ENCODE measurements at regions not wholly inside any gene's neighbourhood (a gene's known extent, or its start where the extent isn't known, plus 50 kb on each side); places are given as distances from the start of the nearest gene placed in this dataset.

DNA sequence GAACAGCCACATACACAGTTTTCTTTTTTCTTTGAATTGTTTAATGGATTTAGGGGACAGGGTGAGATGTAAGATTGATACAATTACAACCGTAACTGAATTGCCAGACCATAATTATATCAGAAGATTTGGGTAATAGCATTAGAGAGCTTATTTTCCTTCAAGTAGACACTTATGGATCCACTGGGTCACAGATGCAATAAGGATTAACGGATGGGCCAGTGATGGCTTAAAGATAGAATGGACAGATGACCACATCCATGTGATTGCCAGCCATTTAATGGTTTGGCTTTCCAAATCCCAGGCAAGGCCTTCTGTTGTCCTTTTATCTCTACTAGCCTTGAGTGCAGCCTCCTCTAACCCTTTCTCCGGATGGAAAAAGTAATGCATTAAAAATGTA is 94.7 kb upstream of the NUDT12 start:
- TF ChIP-seq MAX (IDR thresholded peaks at IDR 0.05) (no peak), REST (IDR thresholded peaks at IDR 0.05; ENCODE audit: low read depth) (no peak), CREB1 (IDR thresholded peaks at IDR 0.05; ENCODE audit: low read depth) (no peak), YY1 (IDR thresholded peaks at IDR 0.05; ENCODE audit: low read depth) (no peak), EP300 (IDR thresholded peaks at IDR 0.05; ENCODE audit: borderline replicate concordance) (no peak), TAF1 (IDR thresholded peaks at IDR 0.05; ENCODE audit: low read depth) (no peak), FOXM1 (IDR thresholded peaks at IDR 0.05; ENCODE audit: borderline replicate concordance, low read depth) (no peak), NFIC (IDR thresholded peaks at IDR 0.05) (no peak), EGR1 (IDR thresholded peaks at IDR 0.05) (no peak)
- TF ChIP-seq, protein P1, sequence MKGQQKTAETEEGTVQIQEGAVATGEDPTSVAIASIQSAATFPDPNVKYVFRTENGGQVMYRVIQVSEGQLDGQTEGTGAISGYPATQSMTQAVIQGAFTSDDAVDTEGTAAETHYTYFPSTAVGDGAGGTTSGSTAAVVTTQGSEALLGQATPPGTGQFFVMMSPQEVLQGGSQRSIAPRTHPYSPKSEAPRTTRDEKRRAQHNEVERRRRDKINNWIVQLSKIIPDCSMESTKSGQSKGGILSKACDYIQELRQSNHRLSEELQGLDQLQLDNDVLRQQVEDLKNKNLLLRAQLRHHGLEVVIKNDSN (IDR thresholded peaks at IDR 0.05), result no peak
